HUES48 (cell line): ENCODE measurements at regions not wholly inside any gene's neighbourhood (a gene's known extent, or its start where the extent isn't known, plus 50 kb on each side); places are given as distances from the start of the nearest gene placed in this dataset.
"Not testable (repeated sequence)": the region's sequence is repeated elsewhere in the genome, so short reads cannot be mapped to it uniquely, and the experiment has no call there.

ENCODE experiments used
- H3K27ac ChIP-seq: one replicate; pipeline ENCODE4 v1.7.0; 2013; ENCODE audit warnings: low read depth, low read length, inconsistent platforms
- H3K27me3 ChIP-seq: 2 replicates; pipeline ENCODE4 v1.6.1; 2013; ENCODE audit warnings: mild to moderate bottlenecking, low read length; ENCODE audit not compliant: control insufficient read depth, insufficient read depth
- H3K36me3 ChIP-seq: 2 replicates; pipeline ENCODE4 v1.6.1; 2013; ENCODE audit warnings: low read length; ENCODE audit not compliant: control insufficient read depth, insufficient read depth
- H3K4me1 ChIP-seq: 2 replicates; pipeline ENCODE4 v1.6.1; 2013; ENCODE audit warnings: mild to moderate bottlenecking, low read length; ENCODE audit not compliant: control insufficient read depth, insufficient read depth
- H3K4me3 ChIP-seq: 2 replicates; pipeline ENCODE4 v1.5.1; 2013; ENCODE audit warnings: mild to moderate bottlenecking, low read depth, low read length
- H3K9ac ChIP-seq: 2 replicates; pipeline ENCODE4 v1.6.1; 2013; ENCODE audit warnings: mild to moderate bottlenecking, low read depth, low read length, moderate library complexity
- H3K9me3 ChIP-seq: 2 replicates; pipeline ENCODE4 v1.6.1; 2013; ENCODE audit warnings: low read length; ENCODE audit not compliant: control insufficient read depth, insufficient read depth

DNA sequence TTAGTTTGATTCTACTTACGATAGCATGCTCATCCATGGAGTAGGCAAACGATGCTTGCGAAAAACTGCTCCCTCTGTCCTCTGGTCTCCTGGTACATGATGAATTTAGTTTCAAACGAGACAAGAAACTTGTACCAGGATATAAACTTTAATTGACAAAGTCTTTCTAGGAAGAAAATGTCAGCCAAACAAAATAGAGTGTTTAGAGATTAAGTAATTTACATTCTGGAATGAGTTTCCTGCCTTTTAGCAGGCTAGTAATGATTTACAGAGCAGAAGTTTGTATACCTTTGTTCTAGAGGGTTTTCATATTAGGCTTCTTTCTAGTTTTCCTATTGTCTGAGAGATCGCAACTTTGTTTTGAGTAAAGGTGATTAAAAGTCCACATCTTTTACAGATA is 206.9 kb downstream of the RPL10L start:
- Histone ChIP-seq H3K27me3 (no peaks in the 10 kb centered on the region), H3K36me3 (no peaks in the 10 kb centered on the region), H3K4me3 (no peak overlapping the region), H3K9me3 (no peaks in the 10 kb centered on the region), H3K27ac (no peak overlapping the region), H3K9ac (no peak overlapping the region), H3K4me1 (peaks cover 16% of the 10 kb centered on the region)

DNA sequence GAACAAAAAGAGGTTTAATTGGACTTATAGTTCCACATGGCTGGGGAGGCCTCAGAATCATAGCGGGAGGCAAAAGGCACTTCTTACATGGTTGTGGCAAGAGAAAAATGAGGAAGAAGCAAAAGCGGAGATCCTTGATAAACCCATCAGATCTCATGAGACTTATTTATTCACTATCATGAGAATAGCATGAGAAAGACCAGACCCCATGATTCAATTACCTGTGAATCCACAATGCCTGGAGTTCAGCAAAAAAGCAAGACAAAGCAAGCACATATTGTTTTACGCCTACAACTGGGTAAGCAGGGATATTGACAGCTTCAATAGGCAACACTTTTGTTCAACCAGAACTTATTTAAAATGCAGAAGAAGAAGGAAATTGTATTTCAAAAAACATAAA is 218.2 kb downstream of the RPL10L start:
- Histone ChIP-seq H3K4me1 (peaks cover 24% of the 10 kb centered on the region), H3K4me3 (no peak overlapping the region), H3K9ac (no peak overlapping the region), H3K27me3 (no peaks in the 10 kb centered on the region), H3K27ac (peak overlapping the region; percentile 28), H3K9me3 (no peaks in the 10 kb centered on the region), H3K36me3 (no peaks in the 10 kb centered on the region)

DNA sequence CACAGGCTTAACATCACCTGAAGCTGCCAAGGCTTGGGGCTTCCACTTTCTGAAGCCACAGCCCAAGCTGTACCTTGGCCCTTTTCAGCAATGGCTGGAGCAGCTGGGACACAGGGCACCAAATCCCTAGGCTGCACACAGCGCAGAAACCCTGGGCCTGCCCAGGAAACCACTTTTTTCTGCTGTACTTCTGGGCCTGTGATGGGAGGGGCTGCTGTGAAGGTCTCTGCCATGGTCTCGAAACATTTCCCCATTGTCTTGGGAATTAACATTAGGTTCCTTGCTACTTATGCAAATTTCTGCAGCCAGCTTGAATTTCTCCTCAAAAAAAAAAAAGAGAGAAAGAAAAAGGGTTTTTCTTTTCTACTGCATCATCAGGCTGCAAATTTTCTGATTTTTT is 219.1 kb downstream of the RPL10L start:
- Histone ChIP-seq H3K9ac (no peak overlapping the region), H3K4me3 (0 out of 2 replicates have a peak overlapping the region, but pooled peaks have one; percentile 4), H3K4me1 (peaks cover 24% of the 10 kb centered on the region), H3K9me3 (no peaks in the 10 kb centered on the region), H3K27me3 (no peaks in the 10 kb centered on the region), H3K27ac (no peak overlapping the region), H3K36me3 (no peaks in the 10 kb centered on the region)

DNA sequence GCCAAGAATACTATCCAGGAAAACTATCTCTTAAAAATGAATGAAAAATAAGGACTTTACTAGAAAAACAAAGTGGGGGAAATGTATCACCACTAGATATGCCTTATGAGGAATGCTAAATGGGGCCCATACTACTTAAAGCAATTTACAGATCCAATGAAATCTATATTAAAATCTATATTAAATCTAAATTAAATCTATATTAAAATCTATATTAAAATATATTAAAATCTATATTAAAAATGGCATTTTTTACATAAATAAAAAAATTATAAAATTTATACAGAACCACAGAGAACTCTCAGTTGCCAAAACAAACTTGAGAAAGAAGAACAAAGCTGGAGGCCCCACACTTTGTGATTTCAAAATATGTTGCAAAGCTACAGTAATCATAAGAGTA is 234.5 kb downstream of the RPL10L start:
- Histone ChIP-seq H3K27ac (no peak overlapping the region), H3K4me3 (no peak overlapping the region), H3K4me1 (no peaks in the 10 kb centered on the region), H3K36me3 (no peaks in the 10 kb centered on the region), H3K27me3 (no peaks in the 10 kb centered on the region), H3K9ac (no peak overlapping the region), H3K9me3 (peaks cover 9% of the 10 kb centered on the region)

DNA sequence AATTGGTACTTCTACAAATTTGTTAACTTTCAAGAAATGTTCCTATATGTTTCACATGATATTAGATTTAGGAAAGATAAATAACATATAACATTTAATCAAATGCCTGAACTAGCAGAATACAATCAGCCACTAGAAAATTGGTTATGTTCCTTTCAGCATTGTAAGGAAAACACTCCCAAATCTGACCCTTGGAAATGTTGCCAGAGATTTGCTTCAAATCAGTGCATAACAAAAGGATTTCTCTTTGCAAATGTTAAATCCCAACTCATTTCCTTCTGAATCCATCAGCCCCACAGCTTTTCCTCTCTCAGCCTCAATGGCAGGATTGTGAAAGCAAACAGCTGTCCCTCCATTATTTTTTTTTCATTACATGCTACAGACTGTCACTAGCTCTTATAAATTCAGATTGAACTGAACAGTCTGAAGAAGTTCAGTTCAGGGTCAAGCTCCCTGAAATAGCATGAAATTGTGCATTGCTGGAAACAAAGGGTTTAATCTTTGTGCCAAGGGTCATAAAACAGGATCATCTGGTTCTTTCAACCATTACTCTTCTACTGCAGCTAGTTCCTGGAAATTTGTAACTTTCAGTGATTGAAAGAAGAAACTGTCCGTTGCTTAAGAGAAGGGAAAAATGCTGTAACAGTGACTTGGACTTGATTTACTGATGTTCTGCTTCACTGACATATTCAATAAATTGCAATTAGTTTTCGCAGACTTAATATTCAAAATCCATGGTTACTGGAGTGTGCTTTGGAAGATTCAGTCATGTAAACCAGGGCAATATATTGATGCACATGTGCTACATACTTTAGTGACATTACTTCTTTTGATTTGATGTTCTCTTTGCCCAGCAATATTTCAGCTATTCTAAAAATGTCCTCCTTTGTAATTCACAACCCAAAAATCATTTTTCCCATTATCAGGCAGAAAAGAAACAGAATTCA is 246.4 kb downstream of the RPL10L start:
- Histone ChIP-seq H3K36me3 (no peaks in the 10 kb centered on the region), H3K4me3 (peak overlapping the region; percentile 0; the same call in 1 of the 2 replicates), H3K4me1 (peaks cover 51% of the 10 kb centered on the region), H3K9ac (peak overlapping the region; percentile 16; the same call in 1 of the 2 replicates), H3K27me3 (no peaks in the 10 kb centered on the region), H3K9me3 (no peaks in the 10 kb centered on the region), H3K27ac (peak overlapping the region; percentile 87)

DNA sequence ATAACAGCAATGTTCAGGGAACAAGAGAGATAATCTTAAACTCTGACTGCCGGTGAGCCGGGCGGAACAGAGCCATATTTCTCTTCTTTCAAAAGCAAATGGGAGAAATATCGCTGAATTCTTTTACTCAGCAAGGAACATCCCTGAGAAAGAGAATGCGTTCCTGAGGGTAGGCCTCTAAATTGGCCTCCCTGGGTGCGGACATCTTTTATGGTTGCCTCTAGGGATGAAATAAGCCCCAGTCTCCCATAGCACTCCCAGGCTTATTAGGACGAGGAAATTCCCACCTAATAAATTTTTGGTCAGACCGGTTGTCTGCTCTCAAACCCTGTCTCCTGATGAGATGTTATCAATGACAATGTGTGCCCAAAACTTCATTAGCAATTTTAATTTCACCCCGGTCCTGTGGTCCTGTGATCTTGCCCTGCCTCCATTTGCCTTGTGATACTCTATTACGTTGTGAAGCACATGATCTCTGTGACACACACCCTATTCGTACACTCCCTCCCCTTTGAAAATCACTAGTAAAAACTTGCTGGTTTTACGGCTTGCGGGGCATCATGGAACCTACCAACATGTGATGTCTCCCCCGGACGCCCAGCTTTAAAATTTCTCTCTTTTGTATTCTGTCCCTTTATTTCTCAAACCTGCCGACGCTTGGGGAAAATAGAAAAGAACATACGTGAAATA is 249.4 kb downstream of the RPL10L start:
- not testable (repeated sequence) for H3K27me3 ChIP-seq, H3K9ac ChIP-seq, H3K27ac ChIP-seq, H3K4me3 ChIP-seq, H3K36me3 ChIP-seq, H3K9me3 ChIP-seq
- peaks cover 50% of the 10 kb centered on the region for H3K4me1 ChIP-seq

DNA sequence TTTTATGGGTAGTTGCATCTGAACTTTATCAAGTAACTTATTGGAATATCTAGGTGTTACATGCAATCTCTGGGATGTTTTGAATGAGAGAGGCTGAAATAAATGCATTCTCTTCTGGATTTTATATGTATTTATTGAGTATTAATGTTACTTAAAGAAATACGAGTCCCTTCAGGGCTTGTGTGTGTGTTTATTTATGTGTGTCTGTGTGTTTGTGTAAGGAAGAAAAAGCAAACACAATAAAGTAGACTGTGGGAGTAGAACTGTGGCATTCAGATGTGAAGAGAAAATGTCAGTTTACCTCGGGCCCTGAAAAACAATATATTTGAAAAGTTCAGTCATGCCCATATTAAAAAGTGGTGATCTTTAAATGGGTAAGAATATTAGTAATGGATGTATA is 250.5 kb downstream of the RPL10L start:
- no peaks in the 10 kb centered on the region for H3K36me3 ChIP-seq
- peaks cover 44% of the 10 kb centered on the region for H3K4me1 ChIP-seq
- H3K4me3 ChIP-seq: no peak overlapping the region
- no peaks in the 10 kb centered on the region for H3K9me3 ChIP-seq
- no peak overlapping the region for H3K27ac ChIP-seq
- no peaks in the 10 kb centered on the region for H3K27me3 ChIP-seq
- no peak overlapping the region for H3K9ac ChIP-seq

DNA sequence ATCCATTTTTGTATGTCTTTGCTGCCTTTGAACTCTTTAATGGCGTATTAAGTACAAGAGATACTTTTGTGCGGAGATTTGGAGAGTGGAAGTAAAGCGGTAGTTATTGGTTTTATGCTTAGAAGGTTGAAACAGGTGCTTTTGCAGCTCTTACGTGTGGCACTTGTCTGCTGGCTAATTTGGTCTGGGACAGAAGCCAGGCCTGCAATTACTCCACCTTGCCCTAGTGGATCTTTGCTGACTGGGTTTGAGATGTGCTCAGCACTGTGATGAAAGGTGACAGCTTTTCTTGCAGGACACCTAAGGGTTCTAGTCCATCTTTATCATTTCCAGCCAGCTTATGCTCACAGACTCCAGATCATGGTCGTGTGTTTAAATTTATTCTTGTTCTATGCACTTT is 252.5 kb downstream of the RPL10L start:
- H3K4me3 ChIP-seq: no peak overlapping the region
- H3K36me3 ChIP-seq: no peaks in the 10 kb centered on the region
- H3K27me3 ChIP-seq: no peaks in the 10 kb centered on the region
- no peak overlapping the region for H3K27ac ChIP-seq
- no peak overlapping the region for H3K9ac ChIP-seq
- H3K9me3 ChIP-seq: no peaks in the 10 kb centered on the region
- peaks cover 26% of the 10 kb centered on the region for H3K4me1 ChIP-seq

DNA sequence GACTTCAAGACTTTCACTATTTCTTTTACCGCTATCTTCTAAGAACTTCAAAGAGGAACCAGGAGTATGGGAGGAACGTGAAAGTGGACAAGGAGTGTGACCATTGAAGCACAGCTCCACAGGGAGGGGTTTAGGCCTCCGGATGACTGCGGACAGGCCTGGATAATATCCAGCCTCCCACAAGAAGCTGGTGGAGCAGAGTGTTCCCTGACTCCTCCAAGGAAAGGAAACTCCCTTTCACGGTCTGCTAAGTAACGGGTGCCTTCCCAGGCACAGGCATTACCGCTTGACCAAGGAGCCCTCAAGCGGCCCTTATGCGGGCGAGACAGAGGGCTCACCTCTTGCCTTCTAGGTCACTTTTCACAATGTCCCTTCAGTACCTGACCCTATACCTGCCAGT is 267.0 kb downstream of the RPL10L start:
- Histone ChIP-seq H3K27ac (no peak overlapping the region), H3K9me3 (no peaks in the 10 kb centered on the region), H3K36me3 (no peaks in the 10 kb centered on the region), H3K4me3 (no peak overlapping the region), H3K9ac (no peak overlapping the region), H3K4me1 (peaks cover 23% of the 10 kb centered on the region), H3K27me3 (no peaks in the 10 kb centered on the region)

DNA sequence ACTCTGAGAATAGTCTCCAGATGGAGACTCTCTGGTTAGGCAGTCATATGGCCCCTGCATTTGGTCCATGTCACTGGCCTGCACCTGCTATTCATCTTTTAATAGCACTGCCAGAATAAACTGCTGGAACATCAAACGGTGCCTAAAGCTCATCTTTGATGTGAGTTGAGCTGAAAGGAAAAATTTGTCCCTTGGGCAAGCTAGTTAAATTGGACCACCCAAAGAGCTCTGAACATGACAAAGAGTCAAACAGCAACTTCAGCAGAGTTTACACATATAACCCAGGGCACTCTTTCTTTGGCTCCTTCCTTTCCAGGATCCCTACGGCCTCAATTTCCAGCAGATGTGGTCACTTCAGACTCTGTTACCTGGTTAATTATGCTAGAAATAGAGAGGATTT is 269.9 kb downstream of the RPL10L start:
- H3K9ac ChIP-seq: no peak overlapping the region
- H3K9me3 ChIP-seq: no peaks in the 10 kb centered on the region
- no peak overlapping the region for H3K4me3 ChIP-seq
- peaks cover 28% of the 10 kb centered on the region for H3K4me1 ChIP-seq
- H3K27me3 ChIP-seq: peaks cover 4% of the 10 kb centered on the region; the same call in 1 of the 2 replicates
- H3K27ac ChIP-seq: no peak overlapping the region
- H3K36me3 ChIP-seq: no peaks in the 10 kb centered on the region

DNA sequence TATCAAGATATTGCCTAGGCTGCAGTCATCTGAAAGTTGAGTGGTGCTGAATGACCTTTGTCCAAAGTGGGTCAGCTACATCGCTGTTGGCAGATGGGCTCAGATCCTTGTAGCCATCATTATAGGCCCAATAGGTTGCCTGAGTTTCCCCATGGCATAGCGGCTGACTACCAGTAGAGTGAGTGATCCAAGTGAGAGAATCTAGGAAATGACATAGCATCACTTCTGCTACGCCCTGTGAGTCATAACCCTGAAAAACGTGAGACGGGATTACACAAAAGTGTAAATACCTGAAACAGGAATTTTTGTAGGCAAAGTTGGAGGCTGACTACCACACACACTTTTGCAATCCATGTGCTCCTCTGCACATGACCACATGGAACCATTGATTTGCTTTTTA is 273.3 kb downstream of the RPL10L start:
- Histone ChIP-seq H3K27me3 (peaks cover 9% of the 10 kb centered on the region; the same call in 1 of the 2 replicates), H3K27ac (no peak overlapping the region), H3K9me3 (no peaks in the 10 kb centered on the region), H3K9ac (no peak overlapping the region), H3K4me1 (peaks cover 21% of the 10 kb centered on the region), H3K4me3 (no peak overlapping the region), H3K36me3 (no peaks in the 10 kb centered on the region)
